Parathyroid adenoma (tissue), 2 donors: ENCODE measurements at regions not wholly inside any gene's neighbourhood (a gene's known extent, or its start where the extent isn't known, plus 50 kb on each side); places are given as distances from the start of the nearest gene placed in this dataset.
"Not testable (repeated sequence)": the region's sequence is repeated elsewhere in the genome, so short reads cannot be mapped to it uniquely, and the experiment has no call there.

Experiments used
- H2AFZ ChIP-seq: fragments of 300-600 bp; sonication (generic); one replicate; pipeline ENCODE4 v1.7.0; 2017; ENCODE audit warnings: antibody characterized with exemption, mild to moderate bottlenecking
- H3K27ac ChIP-seq: fragments of 300-600 bp; sonication (generic); one replicate; pipeline ENCODE4 v1.7.0; 2017
- H3K27me3 ChIP-seq: fragments of 300-600 bp; sonication (generic); one replicate; pipeline ENCODE4 v1.7.0; 2017; ENCODE audit warnings: low read length; ENCODE audit not compliant: control insufficient read depth, insufficient read depth
- H3K36me3 ChIP-seq: fragments of 300-600 bp; sonication (generic); one replicate; pipeline ENCODE4 v1.7.0; 2017; ENCODE audit warnings: low read length; ENCODE audit not compliant: control insufficient read depth, insufficient read depth
- H3K4me1 ChIP-seq: fragments of 300-600 bp; sonication (generic); one replicate; pipeline ENCODE4 v1.7.0; 2017; ENCODE audit warnings: control low read depth
- H3K4me2 ChIP-seq: fragments of 300-600 bp; sonication (generic); one replicate; pipeline ENCODE4 v1.7.0; 2017; ENCODE audit warnings: low read length
- H3K4me3 ChIP-seq: fragments of 300-600 bp; sonication (generic); one replicate; pipeline ENCODE4 v1.7.0; 2017; ENCODE audit warnings: low read depth, low read length
- H3K79me2 ChIP-seq: fragments of 300-600 bp; sonication (generic); one replicate; pipeline ENCODE4 v1.7.0; 2017; ENCODE audit warnings: control low read depth
- H3K9ac ChIP-seq: fragments of 300-600 bp; sonication (generic); one replicate; pipeline ENCODE4 v1.7.0; 2017; ENCODE audit warnings: mild to moderate bottlenecking
- H3K9me3 ChIP-seq: fragments of 300-600 bp; sonication (generic); one replicate; pipeline ENCODE4 v1.7.0; 2017; ENCODE audit warnings: low read length; ENCODE audit not compliant: control insufficient read depth
- TF ChIP-seq, protein P1 (sequence below): fragments of 300-600 bp; sonication (generic); IDR thresholded peaks from one replicate; pipeline ENCODE4 v1.7.0; 2017; ENCODE audit warnings: antibody characterized with exemption, mild to moderate bottlenecking
- donor health status: primary hyperparathyroidism.

DNA sequence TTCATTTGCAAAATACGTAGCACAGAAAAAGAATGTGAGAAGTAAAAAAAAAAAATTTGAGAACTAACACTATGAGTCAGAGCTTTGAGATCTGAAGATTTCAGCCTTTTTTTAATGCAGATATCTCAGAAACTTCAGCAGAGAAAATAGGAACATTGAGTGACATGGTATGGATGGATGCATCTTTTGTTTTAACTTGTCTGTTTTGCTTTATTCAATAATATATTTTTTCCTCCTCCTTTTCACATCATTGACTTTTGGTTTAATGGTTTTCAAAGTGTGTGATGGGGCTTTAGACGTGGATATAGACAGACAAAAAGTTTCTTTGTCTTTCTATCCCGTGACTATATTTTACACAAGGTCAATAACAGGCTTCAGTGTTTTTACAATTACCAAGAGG is 426.7 kb upstream of the FRG2C start:
- Histone ChIP-seq H3K4me1 (no peaks in the 10 kb centered on the region), H3K36me3 (no peaks in the 10 kb centered on the region), H3K4me3 (no peak overlapping the region), H2AFZ (no peak overlapping the region), H3K27ac (no peak overlapping the region), H3K27me3 (no peaks in the 10 kb centered on the region), H3K4me2 (no peak overlapping the region), H3K9me3 (no peaks in the 10 kb centered on the region), H3K9ac (no peak overlapping the region), H3K79me2 (no peaks in the 10 kb centered on the region)
- TF ChIP-seq, protein P1, sequence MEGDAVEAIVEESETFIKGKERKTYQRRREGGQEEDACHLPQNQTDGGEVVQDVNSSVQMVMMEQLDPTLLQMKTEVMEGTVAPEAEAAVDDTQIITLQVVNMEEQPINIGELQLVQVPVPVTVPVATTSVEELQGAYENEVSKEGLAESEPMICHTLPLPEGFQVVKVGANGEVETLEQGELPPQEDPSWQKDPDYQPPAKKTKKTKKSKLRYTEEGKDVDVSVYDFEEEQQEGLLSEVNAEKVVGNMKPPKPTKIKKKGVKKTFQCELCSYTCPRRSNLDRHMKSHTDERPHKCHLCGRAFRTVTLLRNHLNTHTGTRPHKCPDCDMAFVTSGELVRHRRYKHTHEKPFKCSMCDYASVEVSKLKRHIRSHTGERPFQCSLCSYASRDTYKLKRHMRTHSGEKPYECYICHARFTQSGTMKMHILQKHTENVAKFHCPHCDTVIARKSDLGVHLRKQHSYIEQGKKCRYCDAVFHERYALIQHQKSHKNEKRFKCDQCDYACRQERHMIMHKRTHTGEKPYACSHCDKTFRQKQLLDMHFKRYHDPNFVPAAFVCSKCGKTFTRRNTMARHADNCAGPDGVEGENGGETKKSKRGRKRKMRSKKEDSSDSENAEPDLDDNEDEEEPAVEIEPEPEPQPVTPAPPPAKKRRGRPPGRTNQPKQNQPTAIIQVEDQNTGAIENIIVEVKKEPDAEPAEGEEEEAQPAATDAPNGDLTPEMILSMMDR: no peak

DNA sequence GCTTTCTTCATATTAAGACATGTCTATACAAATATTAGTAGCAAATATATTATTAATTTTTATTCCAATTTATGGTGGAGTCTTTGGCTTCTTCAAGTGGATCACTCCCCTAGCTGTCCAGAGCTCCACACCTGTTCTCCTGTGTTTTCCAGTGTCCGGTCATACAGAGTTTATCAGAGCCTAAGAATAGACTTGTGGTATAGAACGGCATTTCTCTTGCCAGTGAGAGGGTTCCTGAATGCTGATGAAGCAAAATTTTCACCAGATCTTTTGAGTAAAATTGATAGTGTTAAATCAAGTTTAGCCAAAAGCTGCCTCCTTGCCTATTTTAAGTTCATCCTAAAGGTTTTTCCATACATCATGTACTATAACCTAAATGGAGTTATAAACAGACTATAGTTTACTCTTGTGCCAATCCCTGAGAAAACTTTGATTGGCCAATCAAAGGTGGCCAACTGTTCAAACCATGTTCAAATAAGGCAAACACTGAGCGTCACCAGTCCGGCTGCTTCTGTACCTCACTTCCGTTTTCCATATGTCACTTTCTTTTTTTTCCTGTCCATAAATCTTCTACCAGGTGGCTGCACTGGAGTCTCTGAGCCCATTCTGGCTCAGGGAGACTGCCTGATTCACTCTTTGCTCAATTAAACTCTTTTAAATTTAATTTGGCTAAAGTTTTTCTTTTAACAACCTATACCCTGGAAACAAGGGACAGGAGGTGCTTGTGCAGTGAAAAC is 422.7 kb upstream of the FRG2C start:
- not testable (repeated sequence) for H3K4me2 ChIP-seq, H3K4me3 ChIP-seq, H3K9me3 ChIP-seq, H3K9ac ChIP-seq, H3K4me1 ChIP-seq, H3K27me3 ChIP-seq, H3K27ac ChIP-seq, H3K79me2 ChIP-seq, H3K36me3 ChIP-seq, H2AFZ ChIP-seq

DNA sequence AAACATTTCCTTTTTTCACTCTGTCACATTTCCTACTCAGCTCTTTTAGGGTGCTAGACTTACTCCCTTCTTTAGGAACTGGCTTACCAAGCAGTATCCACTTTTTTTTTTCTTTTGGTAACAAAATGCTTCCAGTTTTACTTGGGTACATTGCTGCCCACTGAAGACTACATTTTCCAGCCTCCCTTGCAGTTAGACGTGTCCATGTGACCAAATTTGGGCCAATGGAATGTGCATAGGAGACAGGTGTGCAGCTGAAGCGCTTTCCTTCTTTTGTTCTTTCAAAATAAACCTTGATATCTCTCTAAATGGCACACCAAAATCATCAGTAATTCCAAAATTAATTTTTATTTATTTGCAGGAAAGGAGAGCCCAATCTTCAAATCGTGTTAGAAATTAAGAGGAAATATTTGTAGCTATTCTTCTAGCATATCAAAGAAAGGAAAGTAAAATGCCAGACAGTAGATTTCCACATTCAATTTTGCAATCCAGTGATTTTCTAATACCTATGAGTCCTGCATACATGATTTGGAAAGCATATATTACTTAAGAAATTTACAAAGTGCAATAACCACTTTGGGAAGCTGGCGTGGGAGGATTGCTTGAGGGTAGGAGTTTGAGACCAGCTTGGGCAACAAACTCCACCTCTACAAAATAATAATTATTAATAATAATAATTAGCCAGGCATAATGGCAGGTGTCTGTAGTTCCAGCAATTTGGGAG is 422.0 kb upstream of the FRG2C start:
- Histone ChIP-seq H3K4me2 (no peak overlapping the region), H3K4me3 (no peak overlapping the region), H3K9me3 (no peaks in the 10 kb centered on the region), H2AFZ (no peak overlapping the region), H3K4me1 (no peaks in the 10 kb centered on the region), H3K79me2 (no peaks in the 10 kb centered on the region), H3K36me3 (no peaks in the 10 kb centered on the region), H3K27me3 (no peaks in the 10 kb centered on the region), H3K9ac (no peak overlapping the region), H3K27ac (no peak overlapping the region)
- TF ChIP-seq, protein P1: no peak

DNA sequence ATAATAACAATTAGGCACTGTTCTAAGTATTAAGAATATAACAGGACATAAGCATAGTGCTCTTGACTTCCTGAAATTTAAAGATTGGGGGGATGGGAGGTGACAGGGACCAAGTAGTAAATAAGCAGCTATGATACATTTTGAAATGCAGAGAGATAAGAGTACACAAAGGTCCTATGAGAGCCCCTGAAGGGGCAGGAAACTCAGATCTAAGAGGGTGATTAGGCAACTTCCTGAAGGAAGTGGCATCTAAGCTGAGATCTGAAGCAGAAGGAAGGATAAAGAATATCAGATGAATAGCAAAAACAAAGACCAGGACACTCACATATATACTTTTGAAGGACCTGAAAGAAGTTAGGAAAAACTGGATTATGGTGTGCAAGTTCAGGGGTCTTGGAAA is 415.2 kb upstream of the FRG2C start:
- TF ChIP-seq, protein P1: no peak
- Histone ChIP-seq H3K4me1 (no peaks in the 10 kb centered on the region), H3K79me2 (no peaks in the 10 kb centered on the region), H3K4me3 (no peak overlapping the region), H2AFZ (no peak overlapping the region), H3K9me3 (no peaks in the 10 kb centered on the region), H3K27ac (no peak overlapping the region), H3K36me3 (no peaks in the 10 kb centered on the region), H3K4me2 (no peak overlapping the region), H3K9ac (no peak overlapping the region), H3K27me3 (no peaks in the 10 kb centered on the region)

GRCh38 chr3:75254685-75255084 is 409.4 kb upstream of the FRG2C start:
- H3K9me3 ChIP-seq: no peaks in the 10 kb centered on the region

More at GRCh38 chr3:75254685-75255084, 409.4 kb upstream of the FRG2C start:
- H3K4me3 ChIP-seq: no peak overlapping the region
- H3K9ac ChIP-seq: no peak overlapping the region
- H3K36me3 ChIP-seq: no peaks in the 10 kb centered on the region
- H3K27me3 ChIP-seq: no peaks in the 10 kb centered on the region
- TF ChIP-seq, protein P1: no peak
- no peak overlapping the region for H2AFZ ChIP-seq
- H3K79me2 ChIP-seq: no peaks in the 10 kb centered on the region
- no peaks in the 10 kb centered on the region for H3K4me1 ChIP-seq
- no peak overlapping the region for H3K27ac ChIP-seq
- no peak overlapping the region for H3K4me2 ChIP-seq
